T-helper 2 cell (primary cell): ENCODE measurements at regions not wholly inside any gene's neighbourhood (a gene's known extent, or its start where the extent isn't known, plus 50 kb on each side); places are given as distances from the start of the nearest gene placed in this dataset.
"Not testable (repeated sequence)": the region's sequence is repeated elsewhere in the genome, so short reads cannot be mapped to it uniquely, and the experiment has no call there.

Source experiments
- DNase-seq, 5 experiments: peaks; one replicate each; pipeline versions ENCODE4 v3.0.0 to v3.0.0-alpha.2; 2012 to 2022

DNA sequence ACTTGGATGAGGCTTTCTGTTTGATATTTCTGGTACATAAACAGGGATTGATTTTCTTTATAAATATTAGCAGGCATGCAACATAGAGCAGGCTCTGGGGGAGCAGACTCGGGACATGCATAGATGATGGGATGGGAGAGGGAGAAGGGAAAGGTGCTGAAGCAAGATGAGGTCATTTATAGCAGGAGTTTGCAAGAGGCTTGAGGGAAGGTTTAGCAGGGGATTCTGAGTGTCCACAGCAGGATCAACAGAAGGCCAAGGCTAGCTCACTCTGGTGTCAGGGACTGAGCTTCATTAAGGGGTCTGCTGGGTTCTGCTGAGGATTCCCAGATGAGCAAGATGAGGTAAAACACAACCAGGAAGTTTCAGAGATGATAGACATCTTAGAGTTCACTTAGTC is 309.1 kb upstream of the CELF4 start:
- no peak for DNase-seq

DNA sequence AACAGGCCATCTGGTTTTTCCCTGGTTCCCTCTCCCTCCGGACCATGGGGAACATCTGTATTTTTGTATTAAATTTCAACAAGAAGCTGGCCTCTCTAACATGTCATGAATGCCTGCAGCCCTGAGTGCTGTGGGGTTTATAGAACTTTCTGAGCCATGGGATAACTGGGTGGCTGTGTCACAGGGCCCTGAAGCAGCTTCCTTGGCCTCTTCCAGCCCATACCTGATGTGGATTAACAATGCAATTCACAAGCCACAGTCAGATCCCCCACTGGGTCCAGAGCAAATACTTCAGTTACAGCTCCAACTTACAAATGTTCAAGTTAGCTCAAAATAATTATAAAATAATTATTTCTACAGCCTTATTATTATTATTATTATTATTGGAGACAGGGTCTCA is 307.8 kb upstream of the CELF4 start:
- no peak for DNase-seq

DNA sequence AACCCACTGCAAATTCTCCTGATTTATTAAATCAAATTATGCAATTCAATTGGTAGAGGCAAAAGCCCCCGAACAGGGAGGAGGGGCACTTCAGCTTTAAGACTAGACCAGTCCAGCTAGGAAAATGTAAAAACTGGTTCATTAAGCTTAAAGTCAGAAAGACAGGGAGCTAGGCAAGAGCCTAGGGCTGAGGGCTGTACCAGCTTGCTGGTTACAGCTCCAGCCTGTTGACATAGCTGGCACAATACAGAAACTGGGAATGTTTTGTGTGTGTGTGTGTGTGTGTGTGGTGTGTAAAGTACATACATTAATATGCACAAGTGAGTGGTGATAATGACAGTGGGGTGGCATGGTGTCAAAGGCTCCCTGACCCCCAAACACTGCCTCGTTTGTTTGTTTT is 307.0 kb upstream of the CELF4 start:
- DNase-seq, result no peak

DNA sequence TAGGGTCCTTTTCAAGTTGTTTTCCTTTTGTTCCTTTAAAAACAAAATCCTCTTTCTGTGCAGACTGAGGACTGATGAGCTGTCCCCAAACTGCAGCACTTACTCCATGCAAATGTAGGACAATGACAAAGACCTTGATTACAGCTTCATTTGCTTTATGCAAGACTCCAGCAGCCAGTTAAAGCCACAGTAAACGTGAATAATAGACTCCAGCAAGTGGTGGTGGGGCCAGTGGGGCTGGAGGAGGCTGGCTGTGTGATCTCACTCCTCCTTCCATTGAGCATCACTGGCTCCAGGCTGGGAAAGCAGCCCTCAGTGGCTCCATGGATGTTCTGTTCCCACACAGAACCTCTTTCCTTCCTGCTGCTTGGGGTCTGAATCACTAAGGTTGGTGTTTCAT is 306.0 kb upstream of the CELF4 start:
- no peak for DNase-seq

DNA sequence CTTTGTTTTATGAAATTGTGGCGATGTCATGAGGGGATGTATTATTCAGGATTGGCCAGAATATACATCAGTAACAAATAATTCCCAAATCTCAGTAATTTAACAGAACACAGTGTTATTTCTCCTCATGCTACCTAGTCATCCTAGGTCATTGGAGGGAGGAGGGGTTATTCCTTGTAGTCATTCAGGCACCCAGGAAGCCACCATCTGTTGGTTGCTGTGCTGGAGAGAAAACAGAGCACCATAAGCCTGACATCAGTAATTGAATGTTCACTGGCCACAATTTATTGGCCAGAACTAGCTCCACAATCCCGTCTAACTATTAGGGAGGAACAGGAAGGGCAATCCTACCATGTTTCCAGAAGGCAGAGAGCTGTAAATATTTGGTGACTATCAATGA is 303.5 kb upstream of the CELF4 start:
- DNase-seq, result no peak

DNA sequence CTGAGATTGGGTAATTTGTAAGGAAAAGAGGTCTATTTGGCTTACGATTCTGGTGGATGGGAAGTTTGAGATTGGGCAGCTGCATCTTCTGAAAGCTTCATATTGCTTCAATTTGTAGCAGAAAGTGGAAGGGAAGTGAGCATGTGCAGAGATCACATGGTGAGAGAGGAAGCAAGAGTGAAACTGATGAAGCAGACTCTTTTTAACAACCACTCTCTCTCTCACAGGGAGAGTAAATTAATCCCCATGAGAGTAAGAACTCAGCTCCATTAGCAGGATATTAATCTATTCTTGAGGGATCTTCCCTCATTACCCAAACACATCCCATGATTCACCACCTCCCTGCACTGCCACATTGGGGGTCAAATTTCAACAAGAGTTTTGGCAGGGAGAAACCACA is 298.5 kb upstream of the CELF4 start:
- DNase-seq, result no peak

DNA sequence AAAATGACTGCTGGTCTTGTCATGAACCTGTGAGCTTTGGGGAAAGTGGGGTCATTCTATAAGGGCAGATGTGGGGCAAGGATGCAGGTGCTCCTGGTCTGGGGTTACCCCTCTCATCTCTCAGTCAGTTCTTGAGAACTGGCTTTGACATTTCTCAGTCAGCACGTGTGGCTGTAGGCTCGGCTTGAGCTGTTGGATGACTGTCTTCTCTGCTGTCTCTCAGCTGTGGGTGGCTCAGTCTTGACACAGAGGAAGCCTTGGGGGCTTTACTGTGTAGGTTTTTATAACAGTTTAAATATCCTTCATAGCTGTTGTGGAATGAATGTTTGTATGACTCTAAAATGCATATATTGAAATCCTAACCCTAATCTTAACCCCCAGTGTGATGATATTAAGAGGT is 296.4 kb upstream of the CELF4 start:
- no peak for DNase-seq

DNA sequence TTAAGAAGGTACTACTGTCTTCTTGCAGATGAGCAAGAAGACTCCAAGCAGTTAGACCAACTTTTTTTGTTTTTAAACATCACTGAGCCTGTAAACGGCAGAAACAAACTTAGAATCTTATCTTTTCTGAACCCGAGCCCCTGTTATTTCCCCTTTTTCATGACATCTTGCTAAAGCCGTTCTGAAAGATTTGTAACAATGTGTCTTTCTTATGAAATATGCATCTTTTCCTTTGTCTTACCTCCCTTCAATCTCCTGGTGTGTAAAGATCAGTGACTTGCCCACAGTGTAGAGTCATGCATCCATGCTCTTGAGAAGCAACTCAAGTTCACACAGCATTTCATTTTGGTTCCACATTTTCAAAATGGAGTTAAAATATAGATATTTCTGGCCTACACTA is 288.8 kb upstream of the CELF4 start:
- DNase-seq, result no peak

DNA sequence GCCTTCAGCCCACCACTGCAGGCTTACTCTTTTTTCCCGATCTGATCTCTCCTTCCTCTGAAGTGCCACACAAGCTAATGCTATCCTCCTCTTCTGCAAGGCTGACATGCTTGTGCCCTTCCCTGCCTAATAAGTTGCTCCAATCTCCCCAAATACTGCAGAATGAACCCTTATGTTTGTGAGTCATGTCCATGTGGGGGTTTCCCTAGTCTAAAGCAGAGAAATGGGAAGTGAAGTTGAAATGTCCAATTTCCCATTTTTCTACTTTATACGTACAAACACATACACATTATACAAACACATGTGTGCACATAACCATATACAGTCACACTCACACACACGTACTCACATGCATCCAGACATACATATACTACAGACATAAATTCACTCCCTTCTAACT is 288.1 kb upstream of the CELF4 start:
- DNase-seq, result no peak

DNA sequence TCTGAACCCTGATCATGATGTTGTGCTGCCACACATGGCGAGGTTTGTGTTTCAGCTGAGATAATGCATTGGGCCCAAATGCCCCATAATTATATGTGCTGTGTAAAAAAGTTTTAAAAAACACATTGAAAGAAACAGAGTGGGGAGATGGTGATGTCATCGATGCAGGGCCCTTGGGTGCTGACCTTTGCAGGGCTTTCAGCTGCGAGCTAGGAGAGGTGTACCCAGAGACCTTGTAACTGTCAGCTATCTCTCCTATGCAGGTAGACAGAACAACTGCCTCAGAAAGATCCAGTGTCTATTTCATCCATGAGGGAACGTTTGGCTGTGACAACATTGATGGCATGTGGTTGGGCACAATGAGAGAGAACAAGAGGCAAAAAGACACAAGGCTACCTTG is 286.9 kb upstream of the CELF4 start:
- no peak for DNase-seq

DNA sequence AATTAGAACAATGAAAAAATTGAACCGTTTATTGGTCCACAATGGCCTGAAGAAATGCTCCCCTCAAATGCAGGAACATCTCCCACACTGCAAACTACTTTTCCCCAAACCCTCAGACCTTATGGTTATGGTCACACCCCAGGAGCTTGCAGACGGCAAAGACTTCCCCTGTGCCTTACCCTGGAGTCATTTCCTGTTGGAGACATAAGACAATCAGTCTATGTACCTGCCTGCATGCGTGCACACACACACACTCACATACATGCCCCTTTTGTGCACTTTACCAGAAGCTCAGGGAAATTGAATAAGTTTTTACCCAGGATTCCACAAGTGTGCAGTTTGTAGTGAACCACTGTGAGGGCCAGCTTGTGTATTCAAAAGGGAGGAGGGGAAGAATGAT is 281.9 kb upstream of the CELF4 start:
- no peak for DNase-seq

DNA sequence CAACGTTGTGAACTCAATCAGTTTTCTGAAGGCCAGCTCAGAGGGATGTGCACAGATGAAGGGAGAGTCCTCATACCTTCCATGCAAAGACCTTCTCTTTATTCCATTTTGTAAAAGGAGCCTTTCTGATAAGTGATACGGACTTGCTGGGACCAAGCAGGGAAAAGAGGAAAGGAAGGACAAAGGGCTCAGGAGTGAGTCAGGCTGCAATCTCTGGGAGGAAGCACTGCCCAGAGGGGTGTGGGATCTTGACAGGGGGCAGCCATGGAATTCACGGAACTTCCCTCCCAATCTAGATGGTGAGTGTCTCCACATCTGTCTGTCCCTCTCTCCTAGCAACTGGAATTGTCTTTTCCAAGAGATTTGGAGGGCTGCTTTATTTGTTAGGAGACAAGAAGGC is 281.4 kb upstream of the CELF4 start:
- DNase-seq, result no peak

DNA sequence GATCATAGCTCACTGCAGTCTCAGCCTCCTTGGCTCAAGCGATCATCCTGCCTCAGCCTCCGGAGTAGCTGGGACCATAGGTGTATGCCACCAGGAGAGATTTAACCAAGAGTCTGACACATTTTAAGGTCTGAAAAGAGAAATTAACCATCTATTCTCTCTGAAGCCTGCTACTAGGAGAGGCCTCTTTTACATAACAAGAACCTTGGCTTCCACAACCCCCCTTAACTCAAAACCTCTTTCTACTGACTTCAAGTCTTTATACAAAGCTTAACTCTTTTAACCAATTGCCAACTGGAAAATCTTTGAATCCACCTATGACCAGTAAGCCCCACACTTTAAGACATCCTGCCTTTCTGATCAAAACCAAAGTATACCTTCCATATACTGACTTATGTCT is 279.9 kb upstream of the CELF4 start:
- no peak for DNase-seq

DNA sequence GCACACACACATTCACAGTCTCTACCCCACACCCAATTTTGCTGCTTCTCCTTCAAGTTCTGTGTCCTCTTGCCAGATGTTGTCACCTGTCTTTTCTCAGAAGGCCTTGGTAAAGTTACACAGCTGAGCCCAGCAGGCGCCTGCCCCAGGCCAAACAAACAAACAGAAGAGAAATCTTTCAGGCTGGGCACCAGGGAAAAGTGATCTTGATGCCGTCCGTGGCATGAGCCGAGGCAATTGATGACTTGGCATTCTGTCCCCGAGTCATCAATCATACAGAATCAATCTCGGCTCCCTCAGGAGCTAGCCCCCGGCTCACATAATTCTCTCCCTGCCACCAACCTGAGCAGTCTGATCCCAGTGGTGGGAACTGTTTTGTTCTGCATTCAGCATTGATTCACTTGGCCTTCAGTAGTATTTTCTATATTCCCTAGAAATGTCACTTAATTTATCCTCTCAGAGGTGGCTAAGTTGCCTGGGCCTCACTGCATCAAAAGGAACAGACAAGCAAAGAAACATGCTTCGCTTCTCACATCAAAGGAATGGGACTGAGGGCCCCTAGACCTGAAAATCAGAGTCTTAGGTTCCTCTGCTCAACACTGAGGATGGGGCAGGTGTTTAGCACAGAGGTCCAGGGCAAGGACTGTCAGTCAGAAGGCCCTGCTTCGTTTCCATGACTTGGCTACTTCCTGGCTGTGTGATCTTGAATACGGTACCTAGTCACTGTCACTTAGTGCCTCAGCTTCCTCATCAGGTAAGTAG is 278.8 kb upstream of the CELF4 start:
- no peak for DNase-seq

DNA sequence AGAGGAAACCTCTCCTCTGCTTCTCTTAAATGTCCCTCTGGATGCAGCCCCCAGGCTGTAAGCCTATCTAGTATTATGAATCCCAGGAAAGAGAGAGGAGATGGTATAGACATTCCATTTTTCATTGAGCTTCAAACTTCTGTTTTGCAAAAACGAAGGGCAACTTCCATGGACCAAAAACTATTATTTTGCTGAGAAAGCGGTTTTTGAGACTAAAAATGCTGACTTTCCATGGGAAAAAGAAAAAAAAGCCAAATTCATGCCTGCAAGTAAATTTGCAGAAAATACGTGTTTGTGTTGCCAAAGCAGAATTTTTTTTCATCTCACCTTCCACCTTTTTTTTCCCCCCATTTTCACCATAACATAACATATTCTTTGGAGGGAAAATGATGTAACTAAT is 272.5 kb upstream of the CELF4 start:
- DNase-seq, result no peak

DNA sequence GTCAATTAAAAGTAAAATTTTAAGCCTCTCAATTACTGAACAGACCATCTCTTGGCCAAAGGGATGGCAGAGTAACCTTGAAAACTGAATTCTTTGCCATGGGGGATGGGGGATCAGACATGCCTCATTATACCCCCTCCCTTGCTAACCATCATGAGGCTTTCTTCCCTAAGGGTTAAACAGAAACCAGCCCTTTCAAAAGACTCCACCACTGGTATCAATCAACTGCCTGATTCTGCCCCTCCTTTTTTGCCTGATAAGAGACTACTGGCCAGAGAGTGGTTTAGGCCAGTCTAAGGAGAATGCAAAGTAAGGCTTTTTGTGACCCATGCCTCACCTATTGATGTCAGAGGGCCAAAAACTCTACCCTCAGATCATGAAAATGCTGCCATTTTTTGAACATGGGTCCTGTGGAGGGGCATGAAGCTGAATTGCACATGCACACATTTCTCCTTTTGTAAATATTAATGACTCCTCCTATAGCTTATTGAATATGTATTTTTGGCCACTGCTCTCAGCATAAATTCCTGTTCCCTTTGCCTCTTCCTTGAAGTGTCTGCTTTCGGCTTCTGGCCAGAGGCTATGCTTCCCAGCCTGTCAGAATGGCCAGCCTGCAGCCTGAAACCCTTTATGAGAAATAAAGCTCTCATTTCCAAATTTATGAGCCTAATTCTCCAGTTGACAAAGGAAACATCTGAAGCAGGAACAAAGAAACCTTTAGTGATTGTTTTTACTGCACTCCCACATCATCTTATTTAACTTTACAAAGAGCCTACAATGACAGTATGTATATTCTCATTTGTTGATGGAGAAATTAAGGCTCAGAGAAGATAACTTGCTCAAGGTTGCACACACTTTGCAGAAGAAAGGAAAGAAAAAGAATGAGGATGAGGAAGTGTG is 270.7 kb upstream of the CELF4 start:
- DNase-seq, result no peak

DNA sequence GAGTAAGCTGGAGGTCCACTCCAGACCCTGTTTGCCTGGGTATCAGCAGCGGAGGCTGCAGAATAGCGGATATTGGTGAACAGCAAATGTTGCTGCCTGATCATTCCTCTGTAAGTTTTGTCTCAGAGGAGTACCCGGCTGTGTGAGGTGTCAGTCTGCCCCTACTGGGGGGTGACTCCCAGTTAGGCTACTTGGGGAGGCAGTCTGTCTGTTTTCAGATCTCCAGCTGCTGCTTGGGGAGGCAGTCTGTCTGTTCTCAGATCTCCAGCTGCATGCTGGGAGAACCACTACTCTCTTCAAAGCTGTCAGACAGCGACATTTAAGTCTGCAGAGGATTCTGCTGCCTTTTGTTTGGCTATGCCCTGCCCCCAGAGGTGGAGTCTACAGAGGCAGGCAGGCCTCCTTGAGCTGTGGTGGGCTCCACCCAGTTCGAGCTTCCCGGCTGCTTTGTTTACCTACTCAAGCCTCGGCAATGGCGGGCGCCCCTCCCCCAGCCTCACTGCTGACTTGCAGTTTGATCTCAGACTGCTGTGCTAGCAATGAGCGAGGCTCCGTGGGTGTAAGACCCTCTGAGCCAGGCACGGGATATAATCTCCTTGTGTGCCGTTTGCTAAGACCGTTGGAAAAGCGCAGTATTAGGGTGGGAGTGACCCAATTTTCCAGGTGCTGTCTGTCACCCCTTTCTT is 266.6 kb upstream of the CELF4 start:
- not testable (repeated sequence) for DNase-seq

DNA sequence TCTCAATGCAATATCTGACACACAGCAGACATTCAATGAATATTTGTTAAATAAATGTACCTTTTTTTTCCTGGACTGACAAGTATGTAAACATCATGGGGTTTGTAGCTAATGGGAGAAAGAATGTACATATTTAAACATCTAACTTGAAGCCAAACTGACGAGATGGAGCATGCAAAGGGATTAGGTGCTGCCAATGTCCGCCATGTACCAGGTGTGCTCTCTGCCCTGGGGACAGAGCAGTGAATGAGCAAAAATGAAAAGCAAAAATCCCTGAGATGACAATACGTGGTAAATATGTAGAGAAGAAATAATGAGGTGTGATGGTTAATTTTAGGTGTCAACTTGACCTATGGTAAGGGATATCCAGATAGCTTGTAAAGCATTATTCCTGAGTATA is 247.4 kb upstream of the CELF4 start:
- no peak for DNase-seq

DNA sequence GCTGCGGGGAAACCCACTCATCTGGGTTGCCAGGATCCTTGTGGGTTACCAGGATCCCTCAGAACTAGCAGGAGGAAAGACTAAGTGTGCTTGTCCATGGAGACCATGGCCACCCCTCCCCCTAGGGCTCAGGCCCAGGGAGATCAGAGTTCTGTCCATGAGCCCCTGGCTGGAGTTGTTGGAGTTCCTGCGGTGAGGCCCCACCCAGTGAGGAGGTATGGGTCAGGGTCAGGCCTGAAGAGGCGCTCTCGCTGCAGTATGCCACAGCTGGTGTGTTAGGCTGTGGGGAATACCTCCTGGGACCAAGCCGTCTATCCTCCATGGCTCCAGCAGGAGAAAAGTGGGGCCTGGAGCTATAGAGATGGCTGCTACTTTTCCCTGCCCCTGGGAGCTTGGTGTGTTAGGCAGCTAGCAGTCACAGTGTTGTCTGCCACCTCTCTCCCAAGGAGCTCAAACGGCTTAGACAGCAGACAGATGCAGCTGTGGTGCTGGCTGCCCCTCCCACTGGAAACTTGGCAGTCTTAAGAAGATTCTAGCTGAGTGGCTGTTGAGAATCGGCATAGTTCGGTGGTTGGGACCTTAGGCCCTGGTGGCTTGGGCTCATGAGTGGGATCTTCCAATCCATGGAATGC is 240.3 kb upstream of the CELF4 start:
- no peak for DNase-seq

DNA sequence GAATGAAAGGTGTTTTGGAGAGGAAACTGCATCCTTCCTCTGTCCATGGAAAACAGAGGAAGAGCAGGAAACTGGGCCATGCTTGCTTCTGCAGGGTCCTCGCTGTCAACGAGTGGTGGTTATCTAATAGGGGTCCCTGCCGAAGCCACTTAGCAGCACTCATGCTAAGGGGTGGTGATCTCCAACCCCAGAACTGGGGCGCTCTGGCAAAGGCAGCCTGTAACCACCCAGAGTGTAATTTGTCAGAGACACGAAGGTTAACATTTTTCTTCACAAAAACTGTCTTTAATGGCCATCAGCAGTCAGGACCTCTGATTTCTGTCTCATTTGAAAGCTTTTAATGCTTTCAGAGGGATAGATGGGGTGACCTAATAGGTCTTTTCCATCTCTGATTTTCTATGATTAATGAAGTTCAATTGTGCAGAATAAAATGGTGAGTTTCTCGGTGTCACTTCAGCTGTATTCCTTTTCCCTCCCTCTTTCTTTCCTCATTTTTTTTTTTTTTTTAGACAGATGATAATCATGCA is 231.3 kb upstream of the CELF4 start:
- DNase-seq, result no peak

DNA sequence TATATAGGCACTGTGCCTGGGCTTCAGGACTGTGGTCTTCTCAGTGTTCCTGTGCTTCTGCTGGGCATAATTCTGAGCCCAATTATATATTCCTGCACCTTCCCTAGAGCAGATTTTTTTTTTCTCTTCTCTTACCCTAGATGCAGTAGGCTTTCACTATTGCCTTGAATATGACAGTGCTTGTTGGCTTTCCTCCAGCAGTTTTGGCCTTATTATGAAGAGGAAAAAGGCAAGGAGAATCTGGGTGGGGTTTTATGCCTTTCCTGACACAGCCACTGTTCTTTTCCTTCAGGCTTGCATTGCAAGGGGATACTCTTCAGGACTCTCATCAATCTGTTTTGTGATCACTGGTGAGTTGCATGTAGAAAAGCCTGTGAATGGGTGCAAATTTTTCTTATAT is 221.9 kb upstream of the CELF4 start:
- no peak for DNase-seq

DNA sequence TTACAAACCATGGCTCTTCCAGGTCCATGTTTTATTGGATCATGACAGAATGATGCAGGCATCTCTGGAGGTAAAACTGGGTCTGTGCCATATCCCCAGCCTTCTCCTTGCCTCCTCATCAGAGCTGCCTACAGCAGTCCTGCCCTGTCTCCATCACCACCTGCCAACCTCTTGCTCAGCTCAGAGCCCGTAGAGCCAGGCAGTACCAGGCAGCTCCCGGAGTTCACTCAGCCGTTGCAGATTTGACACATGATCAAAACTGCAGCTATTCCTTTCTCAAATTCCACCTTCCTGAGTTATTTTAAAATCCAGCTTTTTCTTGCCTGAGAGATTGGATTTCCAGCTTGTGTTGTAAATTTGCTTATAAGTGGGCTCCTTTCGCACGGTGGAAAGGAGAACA is 218.2 kb upstream of the CELF4 start:
- DNase-seq, result no peak

DNA sequence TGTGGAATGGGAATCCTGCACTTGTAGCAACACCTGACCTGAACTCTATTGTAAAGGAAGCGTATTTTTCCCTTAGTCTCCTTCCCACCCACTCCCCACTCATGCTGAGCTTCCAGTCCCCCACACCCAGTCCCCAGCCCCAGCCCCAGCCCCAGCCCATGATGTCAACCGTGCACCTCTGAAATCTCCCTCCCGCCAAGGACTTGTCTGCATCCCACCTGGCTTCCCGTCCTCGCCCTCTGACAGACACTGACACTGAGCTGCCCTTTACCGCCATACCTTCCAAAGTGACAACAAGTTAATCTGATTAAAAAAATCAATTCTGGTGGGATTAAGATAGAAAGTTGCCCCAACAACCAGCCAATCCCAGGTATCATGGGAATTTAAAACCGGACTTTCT is 213.6 kb upstream of the CELF4 start:
- no peak for DNase-seq
